Neuron (in vitro differentiated cells): ENCODE measurements at regions not wholly inside any gene's neighbourhood (a gene's known extent, or its start where the extent isn't known, plus 50 kb on each side); places are given as distances from the start of the nearest gene placed in this dataset.
"Not testable (repeated sequence)": the region's sequence is repeated elsewhere in the genome, so short reads cannot be mapped to it uniquely, and the experiment has no call there.

ENCODE experiments used
- H2AFZ ChIP-seq: one replicate; pipeline ENCODE4 v1.6.1; 2013; ENCODE audit warnings: low read depth, mild to moderate bottlenecking, inconsistent platforms, low read length, moderate library complexity
- H3K27me3 ChIP-seq: one replicate; pipeline ENCODE4 v1.6.1; 2013; ENCODE audit warnings: low read length; ENCODE audit not compliant: insufficient read depth
- H3K36me3 ChIP-seq: one replicate; pipeline ENCODE4 v1.6.1; 2013; ENCODE audit warnings: low read length; ENCODE audit not compliant: insufficient read depth
- H3K4me1 ChIP-seq: one replicate; pipeline ENCODE4 v1.6.1; 2013; ENCODE audit warnings: low read length; ENCODE audit not compliant: insufficient read depth
- H3K4me3 ChIP-seq: 2 replicates; pipeline ENCODE4 v1.5.1; 2013; ENCODE audit warnings: mild to moderate bottlenecking, low read length, moderate library complexity
- H3K9me3 ChIP-seq: one replicate; pipeline ENCODE4 v1.6.1; 2013; ENCODE audit warnings: low read length

GRCh38 chr1:220942278-220942677 lies 63.0 kb downstream of the HLX start:
- Histone ChIP-seq H3K27me3 (no peaks in the 10 kb centered on the region), H3K4me3 (no peak overlapping the region), H3K36me3 (no peaks in the 10 kb centered on the region), H2AFZ (no peak overlapping the region), H3K9me3 (no peaks in the 10 kb centered on the region), H3K4me1 (no peaks in the 10 kb centered on the region)

- H3K4me3 ChIP-seq, H3K27me3 ChIP-seq, H3K4me1 ChIP-seq, H2AFZ ChIP-seq, H3K36me3 ChIP-seq, H3K9me3 ChIP-seq: not testable (repeated sequence)
These were observed 63.7 kb downstream of the HLX start for GRCh38 chr1:220942914-220943313.

DNA sequence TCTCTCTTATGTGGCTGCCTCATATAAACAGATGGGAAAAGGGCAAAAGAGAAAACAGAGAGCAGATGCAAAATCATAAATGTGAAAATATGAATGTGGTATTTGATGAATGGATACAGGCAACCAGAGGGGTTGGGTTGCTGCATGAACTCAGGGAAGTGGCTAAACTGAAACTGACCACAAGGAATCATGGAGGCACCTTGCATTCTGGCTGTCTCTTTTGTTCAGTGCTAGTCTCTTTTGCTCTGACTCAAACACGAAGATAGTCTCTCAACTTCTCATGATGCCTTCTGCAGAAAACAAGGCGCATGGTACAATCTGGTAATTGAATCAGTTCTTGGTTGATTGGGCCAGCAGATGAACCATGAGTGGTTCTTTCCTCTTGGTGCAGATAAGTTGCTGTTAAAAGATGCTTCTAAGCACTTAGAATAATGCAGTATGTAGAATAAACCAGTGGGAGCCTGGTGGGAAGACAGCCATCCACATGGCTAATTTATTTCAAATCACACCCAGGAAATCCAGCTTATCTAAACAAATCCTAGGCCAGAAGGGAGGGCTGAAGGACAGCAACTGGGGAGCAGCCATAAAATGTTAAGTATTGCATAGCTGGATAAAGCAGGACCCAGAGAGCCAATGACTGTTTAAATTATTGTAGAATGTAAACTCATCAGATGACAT lies 64.2 kb downstream of the HLX start:
- Histone ChIP-seq H3K9me3 (no peaks in the 10 kb centered on the region), H3K4me1 (no peaks in the 10 kb centered on the region), H3K4me3 (no peak overlapping the region), H2AFZ (no peak overlapping the region), H3K27me3 (no peaks in the 10 kb centered on the region), H3K36me3 (no peaks in the 10 kb centered on the region)

DNA sequence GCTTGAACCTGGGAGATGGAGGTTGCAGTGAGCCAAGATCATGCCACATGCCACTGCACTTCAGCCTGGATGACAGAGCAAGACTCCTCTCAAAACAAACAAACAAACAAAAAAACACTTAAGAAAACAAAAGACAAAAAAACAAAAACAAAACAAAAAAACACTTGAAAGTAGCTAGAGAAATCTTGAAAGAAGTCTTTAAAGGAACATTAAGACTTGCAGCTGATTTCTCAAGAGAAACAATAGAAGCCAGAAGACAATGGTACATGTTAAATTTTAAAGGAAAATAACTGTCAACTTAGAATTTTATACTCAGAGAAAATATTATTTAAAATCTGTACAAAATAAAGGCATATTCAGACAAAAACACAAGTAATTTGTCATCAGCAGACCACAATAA lies 71.3 kb downstream of the HLX start:
- Histone ChIP-seq H2AFZ (no peak overlapping the region), H3K4me1 (no peaks in the 10 kb centered on the region), H3K27me3 (no peaks in the 10 kb centered on the region), H3K9me3 (no peaks in the 10 kb centered on the region), H3K36me3 (no peaks in the 10 kb centered on the region), H3K4me3 (no peak overlapping the region)

DNA sequence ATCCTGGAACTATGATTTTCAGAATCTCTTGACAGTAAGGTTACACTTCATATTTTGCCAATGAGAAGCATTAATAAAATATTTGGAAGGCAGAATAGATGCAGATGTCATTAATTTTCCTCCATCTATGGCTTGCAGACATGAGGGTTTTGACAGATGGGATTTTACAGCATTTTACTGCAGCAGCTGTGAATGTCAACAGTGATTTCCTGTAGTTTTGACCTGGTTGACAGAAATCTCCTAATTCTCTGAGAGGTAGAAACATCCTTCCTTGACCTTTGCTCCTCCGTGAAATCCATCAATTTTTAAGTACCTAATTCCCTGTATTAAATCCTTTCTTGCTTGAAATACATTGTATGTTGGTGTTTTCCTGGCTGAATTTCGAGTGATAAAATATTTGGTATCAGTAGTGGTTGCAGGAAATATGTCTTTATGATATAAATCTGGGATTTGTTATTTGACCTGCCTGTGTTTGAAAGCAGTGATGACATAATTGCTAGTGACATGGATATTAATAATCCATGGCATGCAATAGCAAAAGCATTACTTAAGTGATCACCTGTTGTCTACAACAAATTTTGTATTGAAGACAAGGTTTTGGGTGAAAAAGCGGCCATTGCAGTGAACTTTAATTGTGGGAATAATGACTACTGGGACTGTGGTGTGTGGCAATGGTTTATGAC lies 73.9 kb downstream of the HLX start:
- Histone ChIP-seq H3K27me3 (no peaks in the 10 kb centered on the region), H2AFZ (no peak overlapping the region), H3K4me3 (no peak overlapping the region), H3K36me3 (no peaks in the 10 kb centered on the region), H3K9me3 (no peaks in the 10 kb centered on the region), H3K4me1 (no peaks in the 10 kb centered on the region)

DNA sequence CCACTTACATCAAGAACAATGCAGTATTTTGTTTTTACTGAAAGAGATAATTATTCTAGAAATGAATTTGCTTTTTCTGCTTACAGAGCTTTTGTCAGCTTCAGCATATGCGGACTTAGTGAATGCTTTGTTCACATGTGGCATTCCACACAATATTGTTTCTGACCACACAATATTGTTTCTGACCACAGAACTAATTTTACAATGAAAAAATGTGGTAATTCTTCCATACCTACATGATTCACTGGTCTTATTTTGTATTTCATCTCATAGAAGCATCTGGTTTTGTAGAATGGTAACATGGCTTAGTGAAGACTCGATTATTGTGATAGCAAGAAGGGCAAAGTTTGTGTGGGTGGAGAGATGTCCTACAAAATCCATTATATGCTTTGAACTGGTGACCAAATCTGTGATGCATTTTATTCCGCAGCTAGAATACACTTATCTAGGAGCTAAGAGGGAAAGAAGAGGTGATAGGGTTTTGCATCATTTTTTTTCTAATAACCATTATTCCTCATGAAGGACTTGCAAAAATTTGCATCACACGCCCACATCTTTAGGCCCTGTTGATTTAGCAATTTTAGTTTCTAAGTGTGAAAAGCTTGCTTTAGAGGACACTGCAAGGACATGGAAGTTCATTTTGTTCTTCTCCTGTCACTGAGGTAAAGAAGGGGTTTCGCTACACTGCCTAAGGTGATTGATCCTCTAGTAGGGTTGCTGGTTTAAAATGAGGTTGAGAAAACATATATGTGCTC lies 75.3 kb downstream of the HLX start:
- no peak overlapping the region for H2AFZ ChIP-seq
- no peaks in the 10 kb centered on the region for H3K9me3 ChIP-seq
- no peak overlapping the region for H3K4me3 ChIP-seq
- H3K36me3 ChIP-seq, result no peaks in the 10 kb centered on the region
- no peaks in the 10 kb centered on the region for H3K27me3 ChIP-seq
- H3K4me1 ChIP-seq, result no peaks in the 10 kb centered on the region

GRCh38 chr1:220955116-220955515 lies 75.9 kb downstream of the HLX start:
- H3K36me3 ChIP-seq, result no peaks in the 10 kb centered on the region
- no peaks in the 10 kb centered on the region for H3K9me3 ChIP-seq
- H2AFZ ChIP-seq, result no peak overlapping the region
- no peaks in the 10 kb centered on the region for H3K4me1 ChIP-seq
- no peaks in the 10 kb centered on the region for H3K27me3 ChIP-seq
- H3K4me3 ChIP-seq, result no peak overlapping the region

DNA sequence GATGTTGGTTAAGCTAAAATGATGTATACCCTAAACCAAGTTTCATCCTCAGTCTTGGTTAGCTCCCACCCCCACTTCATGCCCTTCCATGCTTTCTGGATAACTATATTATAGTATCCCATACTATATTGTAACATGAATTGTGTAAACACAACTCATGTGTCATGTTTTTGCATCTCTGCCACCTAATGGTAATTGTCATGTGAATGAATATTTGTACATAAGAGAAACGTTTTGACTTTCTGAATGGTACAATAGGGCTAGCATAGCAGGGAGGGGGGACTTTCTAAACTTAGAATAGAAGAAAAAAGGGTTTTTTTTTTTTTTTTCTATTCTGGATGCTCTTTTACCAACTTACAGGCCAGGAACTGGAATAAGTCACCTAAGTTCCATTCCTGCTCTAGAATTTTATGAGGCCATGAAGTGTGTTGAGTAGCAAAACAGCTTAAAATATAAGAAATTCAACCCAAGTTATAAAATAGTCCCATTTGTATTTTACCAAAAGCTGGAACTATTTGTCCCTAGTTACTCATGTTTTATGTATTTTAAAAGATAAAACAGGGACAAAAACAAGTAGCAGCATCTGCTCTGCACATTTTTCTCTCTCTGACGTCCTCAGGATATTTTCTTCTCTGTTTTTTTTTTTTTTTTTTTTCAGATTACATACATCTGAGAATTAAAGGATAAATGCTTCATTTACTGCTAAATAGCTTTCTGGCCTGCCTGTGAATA lies 77.4 kb downstream of the HLX start:
- no peaks in the 10 kb centered on the region for H3K36me3 ChIP-seq
- no peaks in the 10 kb centered on the region for H3K4me1 ChIP-seq
- no peaks in the 10 kb centered on the region for H3K9me3 ChIP-seq
- H3K4me3 ChIP-seq, result no peak overlapping the region
- no peaks in the 10 kb centered on the region for H3K27me3 ChIP-seq
- no peak overlapping the region for H2AFZ ChIP-seq

- Histone ChIP-seq H2AFZ (no peak overlapping the region), H3K9me3 (no peaks in the 10 kb centered on the region), H3K4me3 (no peak overlapping the region), H3K4me1 (no peaks in the 10 kb centered on the region), H3K36me3 (no peaks in the 10 kb centered on the region), H3K27me3 (no peaks in the 10 kb centered on the region)
These were observed 78.0 kb downstream of the HLX start for GRCh38 chr1:220957233-220957605.

GRCh38 chr1:220958234-220958633 lies 79.0 kb downstream of the HLX start:
- Histone ChIP-seq H3K4me1 (no peaks in the 10 kb centered on the region), H3K4me3 (no peak overlapping the region), H3K36me3 (no peaks in the 10 kb centered on the region), H3K9me3 (no peaks in the 10 kb centered on the region), H3K27me3 (no peaks in the 10 kb centered on the region), H2AFZ (no peak overlapping the region)

GRCh38 chr1:220962031-220962751 lies 82.9 kb downstream of the HLX start:
- Histone ChIP-seq H3K36me3 (no peaks in the 10 kb centered on the region), H3K27me3 (no peaks in the 10 kb centered on the region), H3K9me3 (no peaks in the 10 kb centered on the region), H3K4me1 (no peaks in the 10 kb centered on the region), H3K4me3 (no peak overlapping the region), H2AFZ (no peak overlapping the region)

- Histone ChIP-seq H3K27me3 (no peaks in the 10 kb centered on the region), H2AFZ (no peak overlapping the region), H3K9me3 (no peaks in the 10 kb centered on the region), H3K4me1 (no peaks in the 10 kb centered on the region), H3K36me3 (no peaks in the 10 kb centered on the region), H3K4me3 (no peak overlapping the region)
These were observed 86.8 kb downstream of the HLX start for GRCh38 chr1:220966041-220966440.
